Uterus (tissue), 2 donors: ENCODE measurements at regions not wholly inside any gene's neighbourhood (a gene's known extent, or its start where the extent isn't known, plus 50 kb on each side); places are given as distances from the start of the nearest gene placed in this dataset.

ENCODE experiments used
- CTCF ChIP-seq, 4 experiments: fragments of 200-600 bp in 2 of 4; fragments of 450-650 bp in 2 of 4; sonication (generic) in 2 of 4; IDR thresholded peaks; one replicate each; pipeline ENCODE4 v1.5.1; 2016 to 2019; ENCODE audit warnings: antibody characterized with exemption in 4 of 4, mild to moderate bottlenecking in 2 of 4, moderate library complexity in 1 of 4
- POLR2A ChIP-seq, 2 donors: fragments of 450-650 bp; IDR thresholded peaks; one replicate each; pipeline ENCODE4 v1.6.1; 2016; ENCODE audit warnings: antibody characterized with exemption in 2 of 2, mild to moderate bottlenecking in 1 of 2, moderate library complexity in 1 of 2

GRCh38 chr17:68148936-68149335 lies 98.9 kb upstream of the AMZ2 start:
- TF ChIP-seq POLR2A (IDR thresholded peaks at IDR 0.05) (no peak), CTCF (IDR thresholded peaks at IDR 0.05) (no peak)
